Natural killer cell (primary cell): ENCODE measurements at regions not wholly inside any gene's neighbourhood (a gene's known extent, or its start where the extent isn't known, plus 50 kb on each side); places are given as distances from the start of the nearest gene placed in this dataset.

Experiments used
- ATAC-seq, 3 donors: fragments of 150-1000 bp in 2 of 3; fragments of 200-7000 bp in 1 of 3; cut with Tn5 transposase; 1 replicate in 1 of 3; 2 replicates in 2 of 3; pipeline ENCODE4 v1.10.0; 2021; ENCODE audit warnings: mild to moderate bottlenecking in 2 of 3, moderate library complexity in 2 of 3
- DNase-seq, 2 donors: peaks; one replicate each; pipeline versions ENCODE4 v3.0.0 to v3.0.0-alpha.2; 2013 to 2021; ENCODE audit warnings: mixed read lengths in 1 of 2
- H3K27ac ChIP-seq: one replicate; pipeline ENCODE4 v1.5.1; 2013; ENCODE audit warnings: mild to moderate bottlenecking, low read length
- H3K27me3 ChIP-seq: one replicate; pipeline ENCODE4 v1.6.1; 2013; ENCODE audit warnings: low read length; ENCODE audit not compliant: control insufficient read depth, insufficient read depth
- H3K36me3 ChIP-seq: one replicate; pipeline ENCODE4 v1.6.1; 2013; ENCODE audit warnings: low read length; ENCODE audit not compliant: control insufficient read depth, insufficient read depth
- H3K4me1 ChIP-seq: one replicate; pipeline ENCODE4 v1.6.1; 2013; ENCODE audit warnings: low read length; ENCODE audit not compliant: control insufficient read depth, insufficient read depth
- H3K4me3 ChIP-seq: one replicate; pipeline ENCODE4 v1.5.1; 2013; ENCODE audit warnings: low read length
- H3K9me3 ChIP-seq: one replicate; pipeline ENCODE4 v1.6.1; 2013; ENCODE audit warnings: low read length; ENCODE audit not compliant: control insufficient read depth, insufficient read depth
- H3K27ac Mint-ChIP-seq, 2 donors: one replicate each; pipeline ENCODE4 v1.8.0; 2022; ENCODE audit warnings: mild to moderate bottlenecking in 2 of 2, mixed read lengths in 2 of 2, moderate library complexity in 1 of 2
- H3K27me3 Mint-ChIP-seq, 2 donors: one replicate each; pipeline ENCODE4 v1.8.0; 2022; ENCODE audit warnings: low read depth in 2 of 2, mixed read lengths in 2 of 2
- H3K36me3 Mint-ChIP-seq: one replicate; pipeline ENCODE4 v1.8.0; 2022; ENCODE audit warnings: mixed read lengths
- H3K4me1 Mint-ChIP-seq, 2 donors: one replicate each; pipeline ENCODE4 v1.8.0; 2022; ENCODE audit warnings: mixed read lengths in 2 of 2
- H3K4me3 Mint-ChIP-seq: one replicate; pipeline ENCODE4 v1.8.0; 2022; ENCODE audit warnings: mild to moderate bottlenecking, moderate library complexity, mixed read lengths
- H3K9me3 Mint-ChIP-seq, 2 donors: one replicate each; pipeline ENCODE4 v1.8.0; 2022; ENCODE audit warnings: mixed read lengths in 2 of 2
- CTCF ChIP-seq: fragments of 200-600 bp; IDR thresholded peaks from one replicate; pipeline ENCODE4 v1.8.0; 2022; ENCODE audit warnings: antibody characterized with exemption
- WGBS: methylation state at CpG from one replicate; pipeline ENCODE4 v1.1.7; 2013; ENCODE audit warnings: missing lambda C conversion rate; ENCODE audit not compliant: insufficient coverage; 5-methylcytosine and 5-hydroxymethylcytosine counted together
- intact Hi-C: fragments of 100-400 bp; cut with micrococcal nuclease; formaldehyde crosslinking; loops from one replicate; pipeline ENCODE4 v1.14.2; 2022

- H3K27ac Mint-ChIP-seq, result no peak overlapping the region
- DNase-seq, result no peak
- no peak overlapping the region for H3K4me3 Mint-ChIP-seq
- Histone ChIP-seq H3K4me1 (no peaks in the 10 kb centered on the region), H3K36me3 (no peaks in the 10 kb centered on the region), H3K4me3 (no peak overlapping the region), H3K27ac (no peak overlapping the region), H3K9me3 (no peaks in the 10 kb centered on the region), H3K27me3 (no peaks in the 10 kb centered on the region)
- peaks cover 16 to 59% of the 10 kb centered on the region in 2 donors for H3K27me3 Mint-ChIP-seq
- H3K36me3 Mint-ChIP-seq, result no peaks in the 10 kb centered on the region
- WGBS, result 94% methylated on average over 1 of the region's 1 CpG
- ATAC-seq, result no peak
- intact Hi-C loops, result no loop called here
- TF ChIP-seq CTCF, result no peak
- no peaks in the 10 kb centered on the region for H3K9me3 Mint-ChIP-seq
- no peaks in the 10 kb centered on the region for H3K4me1 Mint-ChIP-seq
Observed at GRCh38 chr14:51504669-51505068, 147.0 kb upstream of the FRMD6 start.

- Mint-ChIP-seq H3K4me1 (no peaks in the 10 kb centered on the region), H3K36me3 (no peaks in the 10 kb centered on the region), H3K27me3 (peaks cover 15 to 59% of the 10 kb centered on the region in 2 donors), H3K4me3 (no peak overlapping the region), H3K9me3 (no peaks in the 10 kb centered on the region), H3K27ac (no peak overlapping the region)
- Histone ChIP-seq H3K27me3 (no peaks in the 10 kb centered on the region), H3K4me3 (no peak overlapping the region), H3K36me3 (no peaks in the 10 kb centered on the region), H3K27ac (no peak overlapping the region), H3K9me3 (no peaks in the 10 kb centered on the region), H3K4me1 (no peaks in the 10 kb centered on the region)
- TF ChIP-seq CTCF, result no peak
- DNase-seq (no peak), ATAC-seq (no peak)
- intact Hi-C loops, result no loop called here
- WGBS, result 100% methylated on average over 2 of the region's 2 CpGs
Observed at GRCh38 chr14:51507511-51507905, 144.2 kb upstream of the FRMD6 start.

- intact Hi-C loops, result no loop called here
- Mint-ChIP-seq H3K4me1 (no peaks in the 10 kb centered on the region), H3K9me3 (no peaks in the 10 kb centered on the region), H3K36me3 (no peaks in the 10 kb centered on the region), H3K27ac (no peak overlapping the region), H3K4me3 (no peak overlapping the region), H3K27me3 (peaks cover 16 to 56% of the 10 kb centered on the region in 2 donors)
- Histone ChIP-seq H3K27ac (no peak overlapping the region), H3K27me3 (no peaks in the 10 kb centered on the region), H3K4me1 (no peaks in the 10 kb centered on the region), H3K4me3 (no peak overlapping the region), H3K9me3 (no peaks in the 10 kb centered on the region), H3K36me3 (no peaks in the 10 kb centered on the region)
- 33% methylated on average over 13 of the region's 13 CpGs for WGBS
- DNase-seq (no peak), ATAC-seq (no peak)
- TF ChIP-seq CTCF, result no peak
Observed at GRCh38 chr14:51507906-51508511, 143.7 kb upstream of the FRMD6 start.

GRCh38 chr14:51511265-51511664 lies 140.4 kb upstream of the FRMD6 start:
- Histone ChIP-seq H3K9me3 (no peaks in the 10 kb centered on the region), H3K4me1 (no peaks in the 10 kb centered on the region), H3K27ac (no peak overlapping the region), H3K4me3 (no peak overlapping the region), H3K36me3 (no peaks in the 10 kb centered on the region), H3K27me3 (no peaks in the 10 kb centered on the region)
- no peaks in the 10 kb centered on the region for H3K9me3 Mint-ChIP-seq
- no peaks in the 10 kb centered on the region for H3K4me1 Mint-ChIP-seq
- H3K36me3 Mint-ChIP-seq, result no peaks in the 10 kb centered on the region
- no peak for DNase-seq
- peaks cover 13 to 30% of the 10 kb centered on the region in 2 donors for H3K27me3 Mint-ChIP-seq
- H3K4me3 Mint-ChIP-seq, result no peak overlapping the region
- no peak for ATAC-seq
- no peak for TF ChIP-seq CTCF
- intact Hi-C loops, result no loop called here
- no peak overlapping the region for H3K27ac Mint-ChIP-seq
